ENCODE measurements at regions not wholly inside any gene's neighbourhood (a gene's known extent, or its start where the extent isn't known, plus 50 kb on each side); places are given as distances from the start of the nearest gene placed in this dataset.

DNA sequence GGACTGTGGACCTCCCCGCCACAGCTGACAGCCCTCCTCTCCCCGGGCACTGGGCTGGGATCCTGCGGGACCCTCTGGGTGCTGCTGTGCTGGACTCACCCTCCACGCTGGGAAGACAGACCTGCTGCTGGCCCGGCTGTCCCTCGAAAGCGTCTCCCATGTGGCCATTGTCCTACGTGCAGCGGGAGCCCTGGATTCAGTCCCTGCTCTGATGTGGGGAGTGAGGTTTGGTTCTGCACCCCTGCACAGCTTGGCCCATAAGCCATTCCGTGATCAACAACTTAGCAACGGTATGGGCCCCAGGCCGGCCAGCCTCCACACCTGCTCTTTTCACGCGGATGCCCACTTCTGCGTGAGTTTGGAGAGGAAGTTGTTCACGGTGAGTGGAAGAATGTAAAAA lies 195.2 kb downstream of the TEX29 start:
- TF ChIP-seq, protein P1, sequence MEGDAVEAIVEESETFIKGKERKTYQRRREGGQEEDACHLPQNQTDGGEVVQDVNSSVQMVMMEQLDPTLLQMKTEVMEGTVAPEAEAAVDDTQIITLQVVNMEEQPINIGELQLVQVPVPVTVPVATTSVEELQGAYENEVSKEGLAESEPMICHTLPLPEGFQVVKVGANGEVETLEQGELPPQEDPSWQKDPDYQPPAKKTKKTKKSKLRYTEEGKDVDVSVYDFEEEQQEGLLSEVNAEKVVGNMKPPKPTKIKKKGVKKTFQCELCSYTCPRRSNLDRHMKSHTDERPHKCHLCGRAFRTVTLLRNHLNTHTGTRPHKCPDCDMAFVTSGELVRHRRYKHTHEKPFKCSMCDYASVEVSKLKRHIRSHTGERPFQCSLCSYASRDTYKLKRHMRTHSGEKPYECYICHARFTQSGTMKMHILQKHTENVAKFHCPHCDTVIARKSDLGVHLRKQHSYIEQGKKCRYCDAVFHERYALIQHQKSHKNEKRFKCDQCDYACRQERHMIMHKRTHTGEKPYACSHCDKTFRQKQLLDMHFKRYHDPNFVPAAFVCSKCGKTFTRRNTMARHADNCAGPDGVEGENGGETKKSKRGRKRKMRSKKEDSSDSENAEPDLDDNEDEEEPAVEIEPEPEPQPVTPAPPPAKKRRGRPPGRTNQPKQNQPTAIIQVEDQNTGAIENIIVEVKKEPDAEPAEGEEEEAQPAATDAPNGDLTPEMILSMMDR (IDR thresholded peaks at IDR 0.05; ENCODE audit: control extremely low read depth, extremely low read depth) = no peak
- no peak overlapping the region for H3K4me3 ChIP-seq
- H3K4me1 ChIP-seq (ENCODE audit: control insufficient read depth in 5 of 5, insufficient read depth in 5 of 5, low read length in 5 of 5) = no peaks in the 10 kb centered on the region
- no peak overlapping the region for H3K27ac ChIP-seq (ENCODE audit: low read depth in 1 of 2, low read length in 1 of 2)
- peaks cover 0 to under 1% (median 0%) of the 10 kb centered on the region in 4 donors for H3K9me3 ChIP-seq (ENCODE audit: control insufficient read depth in 4 of 4, insufficient read depth in 3 of 4, low read length in 3 of 4)
- H3K36me3 ChIP-seq (ENCODE audit: control insufficient read depth in 4 of 4, insufficient read depth in 4 of 4, low read length in 4 of 4) = no peaks in the 10 kb centered on the region
- DNase-seq (no peak), ATAC-seq (ENCODE audit: insufficient read depth, low FRiP score) (no peak)
- WGBS, 2 donors = 68 to 73% methylated on average over 16 of the region's 16 CpGs
- H3K27me3 ChIP-seq (ENCODE audit: control insufficient read depth in 3 of 3, insufficient read depth in 3 of 3, low read length in 2 of 3) = peaks cover 0 to 14% (median 0%) of the 10 kb centered on the region in 3 donors
- no peak overlapping the region for H3K9ac ChIP-seq (ENCODE audit: insufficient read depth in 1 of 2, low read length in 2 of 2)

DNA sequence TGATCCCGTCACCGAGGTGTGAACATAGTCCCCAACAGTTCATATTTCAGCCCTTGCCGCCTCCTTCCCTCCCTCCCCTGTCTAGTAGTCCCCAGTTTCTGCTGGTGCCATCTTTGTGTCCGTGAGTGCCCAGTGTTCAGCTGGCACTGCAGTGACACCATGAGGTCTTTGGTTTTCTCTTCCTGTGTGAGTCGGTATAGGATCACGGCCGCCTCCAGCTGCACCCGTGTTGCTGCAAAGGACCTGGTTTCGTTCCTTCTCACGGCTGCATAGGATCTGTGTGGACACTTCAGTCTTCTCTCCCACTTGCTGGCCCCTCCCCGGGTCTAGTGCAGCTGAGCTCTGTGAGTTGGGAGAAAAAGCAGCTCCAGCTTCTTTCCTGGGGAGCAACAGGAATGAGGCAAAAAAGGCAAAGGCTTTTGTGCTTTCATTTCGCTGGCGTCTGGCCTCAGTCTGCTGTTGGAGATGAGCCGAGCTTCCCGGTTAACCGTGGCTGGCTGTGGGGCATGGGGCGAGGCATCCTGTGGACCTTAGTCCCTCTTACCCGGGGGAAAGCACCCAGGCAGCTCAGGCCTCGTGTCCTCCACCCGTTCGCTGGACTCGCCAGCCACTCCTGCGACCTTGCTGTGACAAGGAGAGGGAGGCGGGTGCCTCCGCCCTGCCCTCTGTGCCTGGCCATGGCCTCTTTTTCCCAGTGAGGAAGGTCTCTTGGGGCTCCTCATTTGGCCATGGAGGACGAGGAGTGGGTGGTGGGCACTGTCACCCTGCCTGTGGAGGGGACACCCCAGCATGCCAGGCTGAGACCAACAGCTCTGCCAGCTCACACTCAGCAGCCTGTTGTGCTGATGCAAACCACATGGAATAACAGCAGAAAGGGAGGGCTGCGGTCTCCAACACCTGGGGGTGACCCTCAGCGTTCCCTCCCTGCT lies 196.5 kb downstream of the TEX29 start:
- no peak overlapping the region for H3K9ac ChIP-seq (ENCODE audit: insufficient read depth in 1 of 2, low read length in 2 of 2)
- H3K4me1 ChIP-seq (ENCODE audit: control insufficient read depth in 5 of 5, insufficient read depth in 5 of 5, low read length in 5 of 5) = no peaks in the 10 kb centered on the region
- H3K36me3 ChIP-seq (ENCODE audit: control insufficient read depth in 4 of 4, insufficient read depth in 4 of 4, low read length in 4 of 4) = no peaks in the 10 kb centered on the region
- ATAC-seq (ENCODE audit: insufficient read depth, low FRiP score) (no peak), DNase-seq (no peak)
- no peak overlapping the region for H3K27ac ChIP-seq (ENCODE audit: low read depth in 1 of 2, low read length in 1 of 2)
- H3K27me3 ChIP-seq (ENCODE audit: control insufficient read depth in 3 of 3, insufficient read depth in 3 of 3, low read length in 2 of 3) = peaks cover 0 to 8% (median 0%) of the 10 kb centered on the region in 3 donors
- TF ChIP-seq, protein P1 (IDR thresholded peaks at IDR 0.05; ENCODE audit: control extremely low read depth, extremely low read depth) = no peak
- no peak overlapping the region for H3K4me3 ChIP-seq
- 68 to 78% methylated on average over 28 of the region's 28 CpGs for WGBS, 2 donors
- no peaks in the 10 kb centered on the region for H3K9me3 ChIP-seq (ENCODE audit: control insufficient read depth in 4 of 4, insufficient read depth in 3 of 4, low read length in 3 of 4)

DNA sequence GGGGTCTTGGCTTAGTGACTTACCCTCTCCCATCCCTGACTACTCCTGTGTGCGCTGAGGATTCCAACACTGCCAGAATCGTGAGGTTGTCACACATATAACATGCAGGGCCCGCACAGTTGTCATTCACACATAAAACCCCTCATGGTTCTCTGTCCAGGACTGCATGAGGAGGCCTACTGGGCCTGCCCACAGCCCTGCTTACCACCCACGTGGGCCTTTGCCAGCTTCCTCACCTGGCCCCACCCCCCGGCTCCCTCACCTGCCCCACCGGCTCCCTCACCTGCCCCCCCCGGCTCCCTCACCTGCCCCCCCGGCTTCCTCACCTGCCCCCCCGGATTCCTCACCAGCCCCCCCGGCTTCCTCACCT lies 197.2 kb downstream of the TEX29 start:
- no peak overlapping the region for H3K27ac ChIP-seq (ENCODE audit: low read depth in 1 of 2, low read length in 1 of 2)
- peaks cover 0 to 11% (median 0%) of the 10 kb centered on the region in 3 donors for H3K27me3 ChIP-seq (ENCODE audit: control insufficient read depth in 3 of 3, insufficient read depth in 3 of 3, low read length in 2 of 3)
- no peaks in the 10 kb centered on the region for H3K9me3 ChIP-seq (ENCODE audit: control insufficient read depth in 4 of 4, insufficient read depth in 3 of 4, low read length in 3 of 4)
- H3K9ac ChIP-seq (ENCODE audit: insufficient read depth in 1 of 2, low read length in 2 of 2) = no peak overlapping the region
- WGBS, 2 donors = 62 to 65% methylated on average over 4 to 6 of the region's 10 CpGs
- TF ChIP-seq, protein P1 (IDR thresholded peaks at IDR 0.05; ENCODE audit: control extremely low read depth, extremely low read depth) = no peak
- H3K4me3 ChIP-seq = no peak overlapping the region
- H3K4me1 ChIP-seq (ENCODE audit: control insufficient read depth in 5 of 5, insufficient read depth in 5 of 5, low read length in 5 of 5) = no peaks in the 10 kb centered on the region
- no peaks in the 10 kb centered on the region for H3K36me3 ChIP-seq (ENCODE audit: control insufficient read depth in 4 of 4, insufficient read depth in 4 of 4, low read length in 4 of 4)
- no peak for ATAC-seq (ENCODE audit: insufficient read depth, low FRiP score)
- DNase-seq = no peak
